ENCODE measurements at regions not wholly inside any gene's neighbourhood (a gene's known extent, or its start where the extent isn't known, plus 50 kb on each side); places are given as distances from the start of the nearest gene placed in this dataset.

DNA sequence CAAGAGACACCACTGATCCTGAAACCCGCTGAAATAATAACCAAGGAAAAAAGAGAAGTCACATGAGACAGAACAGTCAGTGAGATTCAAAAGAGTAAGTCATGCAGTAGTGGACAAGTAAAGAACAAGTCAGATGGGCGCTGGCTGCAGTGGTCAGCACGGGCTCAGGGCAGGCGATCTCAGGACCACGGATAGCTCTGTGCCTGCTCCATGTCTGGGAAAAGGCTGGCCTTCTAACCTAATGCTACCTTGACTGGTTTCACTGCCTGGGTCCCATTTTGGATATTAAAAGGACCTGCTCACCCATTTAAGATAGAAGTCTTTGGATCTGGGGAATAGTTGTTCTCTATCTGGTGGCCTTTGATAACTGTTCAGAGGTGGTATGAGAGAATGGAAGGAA, 61.7 kb upstream of the LCLAT1 start:
- H3K27me3 ChIP-seq (ENCODE audit: control insufficient read depth in 2 of 2, insufficient read depth in 2 of 2, low read length in 2 of 2), result peaks cover 0 to 2% of the 10 kb centered on the region in 2 donors
- H3K79me2 ChIP-seq (ENCODE audit: insufficient read depth, low read length), result no peaks in the 10 kb centered on the region
- H4K20me1 ChIP-seq (ENCODE audit: insufficient read depth, low read length), result no peaks in the 10 kb centered on the region
- intact Hi-C loops (cut with micrococcal nuclease), result no loop called here
- no peak overlapping the region for H3K4me3 ChIP-seq (replicated peaks in 1 of 3; ENCODE audit: low read depth in 2 of 3, low read length in 3 of 3)
- no peak overlapping the region for H3K4me2 ChIP-seq (replicated peaks; ENCODE audit: extremely low read depth, low read length, poor library complexity, severe bottlenecking)
- no peaks in the 10 kb centered on the region for H3K4me1 Mint-ChIP-seq
- no peak for DNase-seq
- H2AFZ ChIP-seq (ENCODE audit: insufficient read depth, low read depth, low read length, poor library complexity, severe bottlenecking), result no peak overlapping the region
- no peaks in the 10 kb centered on the region for H3K36me3 Mint-ChIP-seq
- H3K9me3 Mint-ChIP-seq, result peaks cover 0 to 7% (median 0%) of the 10 kb centered on the region in 7 donors
- H3K4me1 ChIP-seq (ENCODE audit: control insufficient read depth in 1 of 2, insufficient read depth in 2 of 2, low read length in 2 of 2), result no peaks in the 10 kb centered on the region
- peaks cover 4 to 9% (median 7%) of the 10 kb centered on the region in 3 donors for H3K27me3 Mint-ChIP-seq (ENCODE audit: low read depth in 3 of 3)
- H3K27ac ChIP-seq (ENCODE audit: low read depth in 1 of 2, low read length in 2 of 2), result no peak overlapping the region
- WGBS (ENCODE audit: insufficient coverage), result 48% methylated on average over 5 of the region's 5 CpGs
- H3K4me3 Mint-ChIP-seq, result no peak overlapping the region
- H3K27ac Mint-ChIP-seq, result peak overlapping the region in 1 of 7 donors; percentile 41
- no peak overlapping the region for H3K9ac ChIP-seq (ENCODE audit: insufficient read depth, low read length, poor library complexity, severe bottlenecking)
- no peaks in the 10 kb centered on the region for H3K36me3 ChIP-seq (replicated peaks in 1 of 2; ENCODE audit: control insufficient read depth in 1 of 2, insufficient read depth in 2 of 2, low read length in 2 of 2)
- H3K9me3 ChIP-seq (replicated peaks in 1 of 2; ENCODE audit: control insufficient read depth in 1 of 2, insufficient read depth in 1 of 2, low read length in 2 of 2), result no peaks in the 10 kb centered on the region
- TF ChIP-seq, protein P1, sequence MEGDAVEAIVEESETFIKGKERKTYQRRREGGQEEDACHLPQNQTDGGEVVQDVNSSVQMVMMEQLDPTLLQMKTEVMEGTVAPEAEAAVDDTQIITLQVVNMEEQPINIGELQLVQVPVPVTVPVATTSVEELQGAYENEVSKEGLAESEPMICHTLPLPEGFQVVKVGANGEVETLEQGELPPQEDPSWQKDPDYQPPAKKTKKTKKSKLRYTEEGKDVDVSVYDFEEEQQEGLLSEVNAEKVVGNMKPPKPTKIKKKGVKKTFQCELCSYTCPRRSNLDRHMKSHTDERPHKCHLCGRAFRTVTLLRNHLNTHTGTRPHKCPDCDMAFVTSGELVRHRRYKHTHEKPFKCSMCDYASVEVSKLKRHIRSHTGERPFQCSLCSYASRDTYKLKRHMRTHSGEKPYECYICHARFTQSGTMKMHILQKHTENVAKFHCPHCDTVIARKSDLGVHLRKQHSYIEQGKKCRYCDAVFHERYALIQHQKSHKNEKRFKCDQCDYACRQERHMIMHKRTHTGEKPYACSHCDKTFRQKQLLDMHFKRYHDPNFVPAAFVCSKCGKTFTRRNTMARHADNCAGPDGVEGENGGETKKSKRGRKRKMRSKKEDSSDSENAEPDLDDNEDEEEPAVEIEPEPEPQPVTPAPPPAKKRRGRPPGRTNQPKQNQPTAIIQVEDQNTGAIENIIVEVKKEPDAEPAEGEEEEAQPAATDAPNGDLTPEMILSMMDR (IDR thresholded peaks at IDR 0.05), result no peak

- TF ChIP-seq, protein P1 (IDR thresholded peaks at IDR 0.05), result no peak
- Mint-ChIP-seq H3K4me1 (no peaks in the 10 kb centered on the region), H3K36me3 (no peaks in the 10 kb centered on the region), H3K27me3 (ENCODE audit: low read depth in 3 of 3) (peaks cover 0 to 14% (median 2%) of the 10 kb centered on the region in 3 donors), H3K27ac (no peak overlapping the region), H3K4me3 (no peak overlapping the region), H3K9me3 (no peaks in the 10 kb centered on the region)
- Histone ChIP-seq H3K9ac (ENCODE audit: insufficient read depth, low read length, poor library complexity, severe bottlenecking) (no peak overlapping the region), H3K27ac (ENCODE audit: low read depth in 1 of 2, low read length in 2 of 2) (no peak overlapping the region), H4K20me1 (ENCODE audit: insufficient read depth, low read length) (no peaks in the 10 kb centered on the region), H3K9me3 (replicated peaks in 1 of 2; ENCODE audit: control insufficient read depth in 1 of 2, insufficient read depth in 1 of 2, low read length in 2 of 2) (no peaks in the 10 kb centered on the region), H2AFZ (ENCODE audit: insufficient read depth, low read depth, low read length, poor library complexity, severe bottlenecking) (no peak overlapping the region), H3K79me2 (ENCODE audit: insufficient read depth, low read length) (no peaks in the 10 kb centered on the region), H3K36me3 (replicated peaks in 1 of 2; ENCODE audit: control insufficient read depth in 1 of 2, insufficient read depth in 2 of 2, low read length in 2 of 2) (no peaks in the 10 kb centered on the region), H3K4me3 (replicated peaks in 1 of 3; ENCODE audit: low read depth in 2 of 3, low read length in 3 of 3) (no peak overlapping the region), H3K4me1 (ENCODE audit: control insufficient read depth in 1 of 2, insufficient read depth in 2 of 2, low read length in 2 of 2) (no peaks in the 10 kb centered on the region), H3K4me2 (replicated peaks; ENCODE audit: extremely low read depth, low read length, poor library complexity, severe bottlenecking) (no peak overlapping the region), H3K27me3 (ENCODE audit: control insufficient read depth in 2 of 2, insufficient read depth in 2 of 2, low read length in 2 of 2) (no peaks in the 10 kb centered on the region)
- intact Hi-C loops (cut with micrococcal nuclease), result no loop called here
- no peak for DNase-seq
Measured at GRCh38 chr2:30392097-30392496, 54.9 kb upstream of the LCLAT1 start.

Data from CD14-positive monocyte (primary cell).